HG02623 (cell line): ENCODE measurements at regions not wholly inside any gene's neighbourhood (a gene's known extent, or its start where the extent isn't known, plus 50 kb on each side); places are given as distances from the start of the nearest gene placed in this dataset.

Experiments
- ATAC-seq: cut with Tn5 transposase; IDR thresholded peaks from one replicate; pipeline ENCODE4 v1.9.1; 2021; ENCODE audit warnings: moderate library complexity; ENCODE audit not compliant: unreplicated experiment

DNA sequence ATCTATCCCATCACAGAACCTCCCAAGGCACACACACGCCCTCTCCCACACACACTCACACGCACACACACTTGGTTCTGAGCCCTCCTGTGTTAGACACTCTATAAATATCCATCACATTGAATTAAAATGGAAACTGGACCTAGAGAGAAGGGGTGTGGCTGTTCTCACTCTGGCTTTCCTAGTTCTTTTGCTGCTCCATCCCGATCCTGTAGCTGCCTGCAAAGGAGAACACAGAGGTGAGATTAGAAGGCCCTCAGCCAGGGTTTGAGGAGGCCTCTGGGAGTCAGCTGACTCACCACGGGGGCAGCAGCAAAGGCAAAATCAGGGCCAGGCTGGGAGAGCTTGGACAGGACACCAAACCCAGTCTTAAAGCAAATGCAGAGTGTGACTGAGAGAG is 192.3 kb upstream of the CADM1 start:
- no peak for ATAC-seq

DNA sequence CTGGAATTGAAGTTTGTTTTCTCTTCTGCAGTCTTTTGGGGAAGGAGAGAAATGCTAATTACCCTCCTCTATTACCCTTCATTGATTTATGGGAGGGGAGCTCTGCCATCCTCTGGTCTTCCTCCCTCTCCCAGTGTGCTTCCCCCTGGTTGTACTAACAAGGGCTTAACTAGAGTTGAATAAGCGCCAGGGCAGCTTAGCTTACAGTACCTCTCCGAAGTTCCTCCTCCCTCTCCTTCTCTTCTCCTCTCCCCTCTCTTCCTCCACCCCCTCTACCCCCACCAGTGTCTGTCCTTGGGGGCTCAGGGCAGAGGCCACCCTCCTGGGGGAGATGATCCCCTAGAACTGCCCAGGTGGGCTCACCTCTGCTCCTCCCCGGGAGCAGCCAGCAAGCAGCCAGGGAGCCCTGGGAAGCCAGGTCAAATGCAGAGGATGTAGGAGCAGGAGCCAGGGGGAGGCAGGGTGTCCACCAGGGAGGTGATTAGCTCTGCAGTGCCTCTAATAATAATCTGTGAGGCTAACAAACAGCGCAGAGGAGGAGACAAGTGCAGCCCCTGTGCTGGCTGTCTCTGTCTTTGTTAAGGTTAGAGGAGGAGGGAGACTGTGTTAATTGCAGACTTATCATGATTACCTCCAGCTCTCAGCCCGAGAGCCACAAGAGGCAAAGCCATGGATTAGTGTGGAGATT is 191.6 kb upstream of the CADM1 start:
- no peak for ATAC-seq

DNA sequence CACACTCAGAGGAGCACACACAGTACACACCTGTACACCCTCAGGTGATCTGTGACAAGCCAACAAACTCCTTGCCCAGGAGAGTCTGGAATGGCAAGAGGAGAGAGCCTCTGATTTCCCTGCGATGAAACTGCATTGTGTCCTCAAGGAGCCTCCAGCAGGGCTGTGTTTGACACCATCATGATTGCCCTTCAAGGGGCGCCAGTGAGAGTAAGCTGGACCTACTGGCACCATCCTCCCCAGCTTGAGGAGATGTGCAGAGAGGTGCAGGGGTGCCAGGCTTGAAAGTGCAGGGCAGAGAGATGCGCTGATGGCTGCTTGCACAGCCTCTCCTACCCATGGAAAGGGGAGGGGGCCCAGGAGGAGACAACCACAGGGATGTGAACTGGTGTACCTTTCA is 188.8 kb upstream of the CADM1 start:
- no peak for ATAC-seq

DNA sequence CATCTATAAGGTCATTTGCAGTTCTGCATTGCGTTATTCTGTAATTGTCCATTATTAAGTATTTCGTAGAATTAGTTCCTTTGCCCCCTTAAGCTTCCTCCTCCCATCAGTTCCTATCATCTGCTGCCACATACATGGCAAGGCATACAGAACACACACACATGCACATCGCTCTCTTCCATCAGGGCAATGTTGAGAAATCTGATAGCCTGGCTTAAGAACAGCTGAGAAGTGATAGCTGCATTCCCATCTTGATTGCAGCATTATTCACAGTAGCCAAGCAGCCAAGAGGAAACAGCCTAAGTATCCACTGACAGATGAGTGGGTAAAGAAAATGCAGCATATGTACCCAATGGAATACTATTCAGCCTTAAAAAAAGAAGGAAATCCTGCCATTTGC is 186.8 kb upstream of the CADM1 start:
- no peak for ATAC-seq

DNA sequence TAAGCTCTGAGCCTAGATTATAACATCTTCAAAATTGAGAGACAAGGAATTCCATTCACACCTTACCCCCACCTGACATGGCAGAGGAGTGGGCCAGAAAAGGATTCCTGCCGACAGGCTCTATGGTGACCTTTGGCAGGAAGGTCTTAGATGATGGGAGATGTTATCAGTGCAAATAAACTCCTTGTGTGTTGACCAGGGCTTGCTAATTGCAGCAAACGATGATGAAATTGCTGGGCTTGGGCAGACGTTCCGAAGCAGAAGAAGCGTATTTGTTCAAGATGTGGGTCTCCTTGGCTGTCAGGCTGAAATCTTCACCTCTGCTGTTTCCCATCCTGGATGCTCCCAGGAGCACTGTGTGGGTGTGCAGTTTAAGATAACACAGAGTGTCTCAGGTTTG is 183.7 kb upstream of the CADM1 start:
- no peak for ATAC-seq

DNA sequence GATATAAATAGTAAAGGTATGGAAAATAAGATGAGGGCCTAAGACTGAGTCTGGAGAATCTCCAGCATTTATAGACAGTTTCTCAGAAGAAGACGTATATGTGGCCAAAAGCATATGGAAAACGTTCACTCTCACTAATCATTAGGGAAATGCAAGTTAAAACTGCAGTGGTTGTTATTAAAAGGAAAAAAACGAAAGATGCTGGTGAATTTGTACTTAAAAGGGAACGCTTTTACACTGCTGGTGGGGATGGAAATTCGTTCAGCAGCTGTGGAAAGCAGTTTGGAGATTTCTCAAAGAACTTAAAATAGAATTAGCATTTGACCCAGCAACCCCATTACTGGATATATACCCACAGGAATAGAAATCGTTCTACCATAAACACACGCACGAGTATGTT is 180.5 kb upstream of the CADM1 start:
- ATAC-seq, result no peak

DNA sequence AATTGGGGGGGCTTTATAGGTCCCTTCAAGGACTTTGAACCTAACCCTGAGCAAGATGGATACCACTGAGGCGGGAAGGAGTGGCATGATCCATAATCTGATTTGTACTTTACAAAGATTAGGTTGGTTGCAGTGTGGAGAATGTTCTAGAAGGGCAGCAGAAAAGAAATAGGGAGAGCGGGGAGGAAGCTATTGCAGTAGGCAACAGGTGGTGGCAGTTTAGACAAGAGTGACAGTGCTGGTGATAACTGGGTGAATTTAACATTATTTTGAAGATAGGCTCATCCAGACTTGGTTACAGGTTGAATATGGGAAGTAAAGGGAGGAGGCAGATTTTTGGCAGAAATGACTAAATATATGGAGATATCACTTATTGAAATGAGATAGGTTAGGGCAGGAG is 179.9 kb upstream of the CADM1 start:
- ATAC-seq, result no peak

DNA sequence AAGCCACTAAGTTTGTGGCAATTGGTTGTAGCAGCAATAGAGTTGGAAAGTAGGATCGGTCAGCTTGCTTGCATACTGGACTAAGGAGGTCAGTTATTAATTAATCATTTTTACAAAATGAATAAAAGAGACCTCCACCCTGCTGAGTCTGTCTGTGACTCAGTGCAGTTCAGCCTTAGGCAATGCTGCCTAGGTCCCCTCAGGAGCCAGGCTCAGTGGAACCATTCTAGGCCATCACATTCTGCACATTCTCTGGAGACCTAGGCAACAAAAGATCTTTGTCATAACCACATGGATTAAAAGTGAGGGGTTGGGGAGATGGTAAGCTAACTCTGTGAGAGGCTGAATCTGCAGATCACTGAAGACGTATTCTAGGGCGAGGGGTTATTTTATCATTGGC is 178.7 kb upstream of the CADM1 start:
- ATAC-seq, result no peak

DNA sequence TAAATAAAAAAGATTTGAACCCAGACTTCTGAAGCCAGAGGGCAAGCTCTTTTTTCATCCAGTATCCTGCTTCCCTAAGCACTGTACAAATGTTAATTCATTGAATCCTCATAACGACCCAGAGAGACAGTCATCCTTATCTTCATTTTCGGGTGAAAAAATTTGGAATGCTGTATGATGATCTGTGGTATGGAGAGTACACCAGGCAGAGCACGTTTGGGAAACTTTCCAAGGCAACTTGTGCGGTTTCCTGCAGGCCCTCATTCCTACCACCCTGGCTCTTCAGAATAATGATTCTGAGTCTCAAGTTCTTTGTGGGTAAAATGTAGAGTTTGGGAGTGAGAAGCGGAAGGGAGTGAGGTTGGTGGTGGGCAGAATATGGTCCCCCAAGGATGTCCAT is 177.9 kb upstream of the CADM1 start:
- no peak for ATAC-seq

DNA sequence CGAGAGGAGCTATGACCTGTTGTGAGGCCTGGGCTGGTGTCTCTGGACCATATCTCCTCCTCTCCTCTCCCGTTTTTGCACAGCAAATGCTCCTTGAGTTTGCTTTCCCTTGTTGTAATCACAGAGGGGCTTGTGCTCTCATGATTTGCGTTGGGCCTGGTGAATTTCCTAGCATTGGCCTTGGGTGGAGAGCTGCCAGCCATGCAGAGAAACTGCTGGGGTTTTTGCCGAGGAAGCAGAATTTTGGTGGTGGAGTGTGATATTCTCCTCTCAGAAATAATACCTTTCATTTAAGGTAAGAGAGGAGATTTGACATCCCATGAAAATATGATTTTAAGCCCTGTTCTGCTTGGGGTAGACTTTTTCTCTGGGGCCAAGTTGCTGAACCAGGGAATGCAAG is 175.7 kb upstream of the CADM1 start:
- no peak for ATAC-seq

DNA sequence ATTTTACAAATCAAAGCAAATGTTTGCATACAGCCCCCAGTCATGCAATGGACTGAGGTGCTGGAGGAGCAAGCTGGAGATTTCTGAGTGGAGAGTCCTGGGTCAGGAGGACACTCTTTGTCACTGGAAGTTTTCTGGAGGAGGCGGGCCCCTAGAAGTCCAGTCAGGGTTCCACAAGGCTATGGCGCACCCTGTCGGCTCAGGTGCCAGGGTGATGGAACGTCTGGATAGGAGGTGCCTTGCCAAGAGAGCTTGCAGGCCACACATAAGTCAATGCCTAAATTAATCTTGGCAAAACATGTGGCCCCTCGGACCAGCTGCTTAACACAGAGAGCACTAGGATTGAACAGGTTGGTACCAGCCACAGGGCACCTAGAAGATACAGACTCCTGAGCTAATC is 174.7 kb upstream of the CADM1 start:
- ATAC-seq, result no peak

DNA sequence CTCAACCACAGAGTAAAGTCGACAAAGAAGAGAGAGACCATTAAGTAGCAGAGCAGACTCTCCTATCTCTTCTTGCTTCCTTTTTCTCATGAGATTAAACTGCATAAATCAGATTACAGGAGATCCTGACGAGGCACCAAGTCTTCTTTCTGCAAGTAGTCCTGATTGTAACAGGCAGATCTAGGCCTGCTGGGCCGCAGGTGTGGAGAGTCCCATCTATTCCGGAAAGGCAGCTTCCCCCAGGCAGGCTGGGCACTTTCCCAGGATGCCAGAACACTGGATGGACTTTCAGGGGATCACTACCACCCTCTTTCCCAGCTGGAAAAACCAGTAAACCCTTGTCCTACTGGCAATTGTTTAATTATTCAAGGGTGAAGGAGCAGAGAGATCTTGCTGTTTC is 173.0 kb upstream of the CADM1 start:
- ATAC-seq, result no peak

DNA sequence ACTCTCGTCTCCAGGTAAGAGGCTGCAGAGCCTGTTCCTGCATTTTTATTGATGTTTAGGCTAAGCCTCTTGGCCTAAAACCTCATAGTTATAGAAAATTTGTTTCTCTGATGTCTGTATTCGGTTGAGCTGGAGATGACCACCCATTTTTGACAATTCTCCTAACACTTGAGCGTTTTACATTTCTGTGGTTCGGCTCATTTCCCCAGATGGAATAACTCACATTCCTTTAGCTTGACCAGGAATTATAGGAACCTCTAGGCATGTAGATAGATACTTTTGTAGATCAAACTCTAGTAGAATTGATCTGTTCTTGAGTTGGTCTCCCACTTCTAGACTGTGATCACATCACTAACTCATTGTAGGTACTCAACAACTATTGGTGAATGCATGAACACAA is 172.6 kb upstream of the CADM1 start:
- ATAC-seq, result no peak

DNA sequence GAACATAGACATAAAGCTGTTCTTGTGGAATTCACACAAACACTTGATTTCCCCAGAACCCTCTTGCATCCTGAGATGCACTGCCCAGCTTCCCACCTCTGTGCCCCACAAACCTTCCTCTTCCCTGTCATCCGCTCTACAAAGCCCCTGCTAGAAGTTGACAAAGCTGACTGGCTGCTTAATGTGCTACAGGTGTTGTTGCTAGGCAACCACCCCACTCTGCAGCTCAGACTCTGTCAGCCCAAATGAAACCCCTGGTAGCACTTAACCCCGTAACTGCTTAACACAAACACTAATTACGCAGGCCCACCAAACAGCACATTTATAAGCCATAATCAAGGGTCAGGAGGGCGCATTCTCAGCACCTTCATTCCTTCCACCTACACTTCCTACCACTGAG is 172.0 kb upstream of the CADM1 start:
- no peak for ATAC-seq

DNA sequence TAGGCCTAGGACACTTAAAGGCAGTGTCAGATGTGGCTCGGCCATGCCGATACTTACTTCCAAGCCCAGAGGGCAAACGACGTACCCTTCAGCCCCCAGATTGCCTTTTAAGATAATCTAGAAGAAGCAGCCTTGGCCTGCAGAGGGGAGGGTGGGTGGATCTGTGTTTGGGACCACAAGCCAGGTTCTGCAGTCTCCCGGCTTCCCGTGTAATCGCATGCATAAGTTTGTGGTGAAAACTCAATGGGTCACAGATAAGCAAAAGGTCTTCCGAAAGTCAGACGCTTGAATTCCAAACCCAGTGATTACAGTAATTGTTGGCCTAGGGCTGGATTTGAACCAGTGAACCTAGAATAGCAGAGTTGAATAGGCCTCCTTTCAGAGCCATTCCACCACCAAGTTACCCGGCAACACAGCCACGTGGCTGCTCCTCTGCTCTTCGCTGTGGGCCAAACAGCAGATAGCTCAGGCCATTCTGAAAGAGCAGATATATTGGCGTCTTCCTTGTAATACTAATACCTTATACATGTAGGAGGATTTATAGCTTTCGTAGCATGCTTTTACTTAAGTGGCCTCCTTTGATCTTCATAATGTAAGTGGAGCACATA is 170.8 kb upstream of the CADM1 start:
- no peak for ATAC-seq

DNA sequence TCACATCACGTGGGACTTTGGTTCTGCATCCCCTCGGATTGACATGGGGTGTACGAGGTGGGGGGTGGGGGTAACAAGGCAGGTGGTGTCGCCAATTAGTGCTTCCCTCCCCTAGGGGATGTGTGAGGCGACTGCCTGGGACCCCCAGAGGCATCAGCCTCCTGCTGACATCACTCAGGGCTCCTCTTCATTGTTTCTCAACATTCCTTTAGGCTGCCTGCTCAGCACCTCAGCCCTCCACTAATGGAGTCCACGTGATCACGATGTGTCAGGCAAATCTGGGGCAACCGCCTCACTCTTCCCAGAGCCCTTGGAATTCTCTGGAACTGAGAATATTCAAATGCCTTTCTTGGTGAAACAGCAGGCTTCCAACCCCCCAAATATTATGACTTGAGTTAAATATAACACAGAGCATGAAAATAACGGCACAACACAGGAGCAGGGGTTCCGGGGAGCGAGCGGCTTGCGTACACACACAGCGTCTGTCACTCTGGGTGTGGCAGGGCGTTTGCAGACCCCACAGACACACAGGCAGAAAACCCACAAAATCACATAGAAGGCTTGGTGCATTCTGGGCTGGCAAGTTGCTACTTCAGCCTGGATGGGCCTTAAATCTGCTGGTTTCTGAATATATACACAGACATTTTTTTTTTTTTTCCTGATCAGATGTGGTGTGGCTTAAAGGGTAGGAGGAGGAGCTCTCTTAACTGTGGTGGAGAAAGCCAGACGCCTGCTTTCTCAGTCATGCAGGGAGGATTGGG is 170.1 kb upstream of the CADM1 start:
- no peak for ATAC-seq

DNA sequence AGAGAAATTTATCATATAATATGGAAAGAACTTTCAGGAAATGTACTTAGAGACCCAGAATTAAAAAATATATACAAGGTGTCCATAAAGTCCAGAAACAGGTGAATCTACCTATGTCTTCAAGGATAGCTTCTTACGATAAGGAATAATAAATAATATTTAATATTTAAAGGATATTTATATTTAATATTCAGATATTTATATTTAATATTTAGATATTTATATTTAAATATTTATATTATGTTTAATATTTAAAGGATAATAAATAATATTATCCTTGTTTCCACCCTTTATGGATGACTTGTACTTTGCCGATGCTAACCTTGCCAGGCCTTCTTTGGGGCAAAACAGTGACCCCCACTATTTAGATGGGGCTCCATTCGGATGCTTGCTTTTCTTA is 169.5 kb upstream of the CADM1 start:
- ATAC-seq, result no peak

DNA sequence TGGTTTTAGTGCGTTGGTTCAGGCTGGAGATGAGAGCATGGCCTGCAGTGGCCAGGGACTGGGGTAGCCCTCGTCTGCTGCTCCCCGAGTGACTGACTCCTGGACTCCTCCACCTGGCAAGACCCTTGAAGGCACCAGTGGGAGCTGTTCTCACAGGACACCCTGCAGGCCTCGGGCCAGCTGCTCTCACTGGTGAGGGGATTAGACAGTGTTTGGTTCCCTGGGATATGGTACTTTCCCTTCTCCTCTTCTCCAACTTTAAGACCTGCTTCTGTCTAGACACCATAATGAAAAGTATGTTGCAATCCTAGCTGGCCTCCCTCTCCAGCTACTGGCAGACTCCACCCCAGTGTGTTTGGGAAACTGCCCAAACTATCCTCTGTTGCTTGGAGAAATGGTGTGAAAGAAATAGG is 168.8 kb upstream of the CADM1 start:
- no peak for ATAC-seq

DNA sequence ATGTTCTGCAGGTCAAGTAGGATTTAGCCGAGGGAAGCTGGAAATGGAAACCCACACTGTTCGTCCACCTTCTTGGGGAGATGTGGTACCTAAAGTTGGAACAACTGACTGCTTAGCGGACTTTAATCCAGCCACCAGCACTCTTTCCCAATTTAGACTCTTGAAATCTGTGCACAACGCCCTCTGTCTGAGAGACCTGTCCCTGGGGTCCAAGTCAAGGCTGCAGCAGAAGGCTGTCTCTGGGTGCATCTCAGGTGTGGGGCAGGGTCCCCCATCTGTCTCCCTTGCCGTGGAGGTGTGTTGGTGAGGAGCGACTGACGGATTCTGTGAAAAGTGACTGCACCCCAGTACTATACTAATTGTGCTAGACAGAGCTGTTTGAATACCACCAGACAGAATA is 168.2 kb upstream of the CADM1 start:
- ATAC-seq, result no peak

DNA sequence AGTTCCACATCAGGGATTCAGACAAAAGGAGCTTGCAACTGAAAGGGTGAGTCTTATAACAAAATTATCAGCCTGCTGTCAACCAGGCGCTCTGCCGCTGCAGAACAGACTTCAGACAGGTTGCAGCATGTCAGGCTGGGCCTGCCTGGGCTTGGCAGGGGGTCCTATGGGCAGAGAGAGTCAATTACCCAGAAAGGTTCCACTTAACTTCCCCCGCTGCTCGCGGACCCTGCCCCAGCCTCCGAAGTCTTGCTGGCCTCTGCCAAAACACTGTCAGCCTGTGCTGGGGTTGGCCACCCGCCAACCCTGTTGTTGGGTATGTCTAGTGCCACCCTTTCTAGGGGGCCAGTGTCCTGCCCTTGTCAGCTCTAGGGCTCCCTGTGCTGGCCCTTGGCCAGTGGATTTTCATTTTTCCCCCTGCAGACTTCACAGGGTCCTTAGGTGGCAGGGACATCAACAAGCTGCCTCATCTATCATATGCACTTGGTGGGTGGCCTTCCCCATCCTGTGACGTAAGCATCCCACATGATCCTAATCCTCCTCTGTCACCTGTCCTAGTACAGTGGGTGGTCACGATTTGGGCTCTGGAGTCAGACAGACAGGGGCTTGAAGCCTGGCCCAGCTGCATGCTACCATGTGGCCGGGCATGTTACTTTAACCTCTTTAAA is 166.5 kb upstream of the CADM1 start:
- no peak for ATAC-seq

DNA sequence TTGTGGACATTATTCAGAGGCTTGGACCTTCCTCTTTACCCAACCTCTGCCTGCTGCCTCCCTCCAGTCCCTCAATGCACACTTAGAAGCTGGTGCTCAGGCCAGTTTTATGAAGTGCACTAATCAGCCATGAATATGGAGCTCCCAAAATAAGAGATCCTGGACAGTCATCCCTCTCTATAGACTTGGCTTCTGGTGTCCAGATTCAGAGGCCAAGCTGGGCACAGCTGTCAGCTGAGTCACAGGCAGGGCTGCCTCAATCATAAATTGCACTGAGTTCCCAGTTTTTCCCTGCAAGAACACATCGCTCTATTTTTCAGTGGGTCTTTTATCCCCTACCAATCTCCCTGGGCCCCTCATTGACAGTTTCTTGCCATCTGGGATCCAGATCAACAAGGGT is 161.7 kb upstream of the CADM1 start:
- no peak for ATAC-seq
